ENCODE measurements at regions not wholly inside any gene's neighbourhood (a gene's known extent, or its start where the extent isn't known, plus 50 kb on each side); places are given as distances from the start of the nearest gene placed in this dataset.
A peak's percentile ranks its signal among the peaks of the same experiment; 100 is the strongest.
"Not testable (repeated sequence)": the region's sequence is repeated elsewhere in the genome, so short reads cannot be mapped to it uniquely, and the experiment has no call there.

GRCh38 chr4:112708772-112709171 lies 71.8 kb downstream of the LARP7 start:
- DNase-seq (ENCODE audit: low spot score): no peak

- DNase-seq (ENCODE audit: low spot score): no peak
These were observed 78.3 kb downstream of the LARP7 start for GRCh38 chr4:112714922-112715901.

- no peak for DNase-seq (ENCODE audit: low spot score)
These were observed 80.9 kb downstream of the LARP7 start for GRCh38 chr4:112717856-112718255.

DNA sequence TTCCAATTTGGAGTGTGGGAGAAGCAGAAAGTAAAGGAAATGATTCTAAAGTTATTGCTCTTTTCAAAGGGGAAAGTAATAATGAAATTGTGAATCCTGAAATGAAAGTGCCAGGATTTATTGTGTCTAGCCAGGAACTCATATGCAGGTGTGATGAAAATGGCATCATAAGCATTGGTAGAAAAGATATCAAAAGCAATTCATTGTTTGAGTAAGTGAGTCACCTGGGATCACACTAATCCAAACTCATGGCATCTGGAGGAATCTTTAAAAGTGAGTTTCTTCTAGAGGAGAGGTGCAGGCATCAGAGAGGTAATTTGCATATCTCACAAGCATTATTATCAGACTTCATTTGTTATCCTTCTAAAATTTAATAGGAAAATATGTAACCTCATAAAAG lies 84.7 kb downstream of the LARP7 start:
- DNase-seq (ENCODE audit: low spot score): no peak

DNA sequence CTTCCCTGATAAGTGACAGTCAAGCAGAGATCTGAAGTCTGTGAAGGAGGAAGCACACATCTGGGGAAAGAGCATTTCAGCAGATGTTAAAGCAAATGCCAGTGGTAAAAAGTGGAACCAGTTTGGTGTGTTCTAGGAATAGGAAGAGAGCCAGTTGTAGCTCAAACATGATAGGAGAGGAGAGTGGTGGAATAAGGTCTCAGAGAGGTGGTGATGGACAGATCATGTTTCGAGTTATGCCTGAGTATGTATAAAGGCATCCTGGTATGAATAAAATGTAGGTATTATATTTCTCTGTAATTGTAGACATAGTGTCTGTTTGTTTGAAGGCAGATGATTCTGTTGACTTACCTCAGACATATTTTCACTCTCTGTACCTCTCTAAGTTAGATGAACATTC lies 89.1 kb downstream of the LARP7 start:
- no peak for DNase-seq (ENCODE audit: low spot score)

- DNase-seq (ENCODE audit: low spot score): not testable (repeated sequence)
These were observed 90.8 kb downstream of the LARP7 start for GRCh38 chr4:112727728-112728127.

DNA sequence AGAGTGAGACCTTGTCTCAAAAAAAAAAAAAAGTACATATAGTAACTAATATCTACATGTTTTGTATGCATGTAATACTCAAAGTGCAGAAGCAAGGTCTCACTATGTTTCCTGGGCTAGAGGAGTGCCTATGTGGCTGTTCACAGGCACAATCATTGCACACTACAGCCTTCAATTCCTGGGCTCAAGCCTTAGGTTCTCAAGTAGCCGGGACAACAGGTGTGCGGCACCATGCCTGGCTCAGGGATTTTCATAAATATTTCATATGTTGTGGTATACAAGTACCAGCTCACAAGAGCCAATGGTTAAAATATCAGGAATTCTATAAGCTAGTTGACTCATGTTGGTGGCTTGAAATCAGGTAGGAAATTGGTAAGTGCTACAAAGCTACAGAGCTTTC lies 94.8 kb downstream of the LARP7 start:
- DNase-seq (ENCODE audit: low spot score): no peak

DNA sequence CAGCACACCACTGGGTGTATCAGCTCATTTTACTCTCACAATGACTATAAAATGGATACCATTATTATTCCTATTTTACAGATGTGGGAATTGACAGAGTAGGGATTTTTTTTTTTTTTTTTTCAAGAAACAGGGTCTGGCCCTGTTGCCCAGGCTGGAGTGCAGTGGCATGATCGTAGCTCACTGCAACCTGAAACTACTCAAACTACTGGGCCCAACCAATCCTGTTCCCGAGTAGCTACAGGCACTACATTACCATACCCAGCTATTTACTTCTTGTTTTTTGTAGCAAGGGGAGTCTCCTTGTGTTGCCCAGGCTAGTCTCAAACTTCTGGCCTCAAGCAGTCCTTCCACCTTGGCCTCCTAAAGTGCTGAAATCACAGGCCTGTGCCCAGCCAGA lies 95.2 kb downstream of the LARP7 start:
- no peak for DNase-seq (ENCODE audit: low spot score)

DNA sequence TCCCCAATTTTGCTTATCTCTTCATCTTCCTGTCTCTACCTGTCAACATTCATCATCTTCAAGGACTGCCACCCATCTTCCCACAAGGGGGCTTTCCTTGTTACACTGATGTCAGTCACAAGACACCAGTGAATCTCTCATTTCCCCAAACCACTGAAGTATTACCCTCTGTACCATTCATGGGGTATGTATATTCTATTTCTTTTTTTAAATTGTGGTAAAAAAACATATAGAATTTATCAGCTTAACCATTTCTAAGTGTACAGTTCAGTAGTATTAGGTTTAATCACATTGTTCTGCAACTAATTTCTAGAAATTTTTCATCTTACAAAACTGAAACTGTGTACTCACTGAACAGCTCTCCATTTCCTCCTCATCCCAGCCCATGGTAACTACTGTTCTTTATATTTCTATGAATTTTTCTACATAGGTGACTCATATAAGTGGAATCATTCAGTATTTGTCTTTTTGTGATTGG lies 98.6 kb downstream of the LARP7 start:
- no peak for DNase-seq (ENCODE audit: low spot score)

- no peak for DNase-seq (ENCODE audit: low spot score)
These were observed 99.8 kb downstream of the LARP7 start for GRCh38 chr4:112736718-112737135.

GRCh38 chr4:112739442-112739841 lies 102.5 kb downstream of the LARP7 start:
- no peak for DNase-seq (ENCODE audit: low spot score)

GRCh38 chr4:112747036-112747435 lies 110.1 kb downstream of the LARP7 start:
- DNase-seq (ENCODE audit: low spot score): peak; percentile 29

DNA sequence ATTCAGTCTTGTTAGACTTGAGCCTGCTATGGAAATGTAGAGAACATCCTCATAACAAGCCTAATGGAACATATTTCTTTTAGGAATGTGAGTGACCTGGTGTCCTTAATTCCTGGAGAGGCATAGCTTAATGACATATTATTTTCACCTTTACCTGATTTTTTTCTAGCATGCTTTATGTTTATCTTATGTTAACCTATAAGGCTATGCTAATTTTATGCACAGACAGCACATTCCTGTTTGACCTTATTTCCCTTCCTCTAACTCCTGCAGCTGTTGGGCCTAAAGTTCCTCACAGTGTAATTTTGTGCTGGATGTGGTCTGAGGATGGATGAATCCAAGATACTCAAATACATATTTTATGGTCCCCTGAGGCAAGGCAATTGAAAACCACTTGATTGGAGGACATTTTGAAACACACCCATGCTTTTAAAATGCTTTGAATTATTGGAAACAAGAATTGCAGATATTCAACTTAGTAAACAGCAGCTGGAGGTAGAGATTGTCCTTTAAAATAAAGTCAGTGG lies 111.5 kb downstream of the LARP7 start:
- DNase-seq (ENCODE audit: low spot score): no peak

DNA sequence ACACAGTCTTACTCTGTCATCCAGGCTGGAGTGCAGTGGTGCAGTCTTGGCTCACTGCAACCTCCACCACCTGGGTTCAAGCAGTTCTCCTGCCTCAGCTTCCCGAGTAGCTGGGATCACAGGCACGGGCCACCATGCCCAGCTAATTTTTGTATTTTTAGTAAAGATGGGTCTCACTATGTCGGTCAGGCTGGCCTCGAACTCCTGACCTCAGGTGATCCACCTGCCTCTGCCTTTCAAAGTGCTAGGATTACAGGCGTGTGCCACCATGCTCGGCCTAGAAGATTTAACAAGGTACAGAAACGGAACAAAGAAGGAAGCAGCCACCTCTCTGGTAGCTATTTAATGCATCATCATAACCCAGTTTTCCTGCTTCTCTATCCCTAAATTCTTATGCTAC lies 113.8 kb downstream of the LARP7 start:
- not testable (repeated sequence) for DNase-seq (ENCODE audit: low spot score)

DNA sequence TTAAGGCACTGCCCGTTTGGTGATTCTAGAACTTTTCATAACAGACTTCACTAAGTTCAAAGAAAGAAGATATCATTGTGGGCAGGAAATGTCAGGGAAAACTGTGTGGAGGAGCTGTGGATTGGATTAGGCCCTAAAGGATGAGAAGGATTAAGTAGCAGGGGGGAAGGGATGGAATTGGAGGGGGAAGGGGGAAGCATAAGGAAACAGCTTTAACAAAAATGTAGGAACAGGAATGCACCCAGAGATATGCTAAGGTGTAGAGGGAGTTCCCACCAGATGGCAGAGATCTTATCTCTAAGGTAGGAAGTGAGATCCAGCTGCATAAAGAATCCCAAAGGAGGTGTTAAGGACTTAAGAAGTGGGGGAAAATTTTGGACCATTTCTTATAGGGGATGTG lies 114.5 kb downstream of the LARP7 start:
- no peak for DNase-seq (ENCODE audit: low spot score)

GRCh38 chr4:112752061-112752460 lies 115.1 kb downstream of the LARP7 start:
- no peak for DNase-seq (ENCODE audit: low spot score)

DNA sequence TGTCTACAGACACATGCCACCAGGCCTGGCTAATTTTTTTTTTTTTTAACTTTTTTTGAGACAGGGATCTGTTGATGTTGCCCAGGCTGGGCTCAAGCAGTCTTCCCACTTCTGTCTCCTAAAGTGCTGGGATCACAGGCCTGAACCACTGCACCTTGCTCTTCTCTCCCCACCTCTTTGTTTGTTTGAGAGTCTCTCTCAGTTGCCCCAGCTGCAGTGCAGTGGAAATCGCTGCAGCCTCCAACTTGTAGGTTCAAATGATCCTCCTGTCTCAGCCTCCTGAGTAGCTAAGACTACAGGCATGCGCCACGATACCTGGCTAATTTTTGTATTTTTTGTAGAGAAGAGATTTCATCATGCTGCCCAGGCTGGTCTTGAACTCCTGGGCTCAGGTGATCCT lies 115.6 kb downstream of the LARP7 start:
- no peak for DNase-seq (ENCODE audit: low spot score)

DNA sequence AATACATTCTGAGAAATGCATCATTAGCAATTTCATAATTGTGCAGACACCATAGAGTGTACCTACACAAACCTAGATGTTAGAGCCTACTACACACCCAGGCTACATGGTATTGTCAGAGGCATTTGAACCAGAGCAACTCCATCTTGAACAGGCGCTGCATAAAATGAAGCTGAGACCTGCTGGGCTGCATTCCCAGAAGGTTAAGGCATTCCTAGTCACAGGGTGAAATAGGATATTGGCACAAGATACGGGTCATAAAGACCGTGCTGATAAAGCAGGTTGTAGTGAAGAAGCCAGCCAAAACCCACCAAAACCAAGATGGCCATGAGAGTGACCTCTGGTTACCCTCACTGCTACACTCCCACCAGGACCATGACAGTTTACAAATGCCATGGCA lies 116.4 kb downstream of the LARP7 start:
- DNase-seq (ENCODE audit: low spot score): no peak

DNA sequence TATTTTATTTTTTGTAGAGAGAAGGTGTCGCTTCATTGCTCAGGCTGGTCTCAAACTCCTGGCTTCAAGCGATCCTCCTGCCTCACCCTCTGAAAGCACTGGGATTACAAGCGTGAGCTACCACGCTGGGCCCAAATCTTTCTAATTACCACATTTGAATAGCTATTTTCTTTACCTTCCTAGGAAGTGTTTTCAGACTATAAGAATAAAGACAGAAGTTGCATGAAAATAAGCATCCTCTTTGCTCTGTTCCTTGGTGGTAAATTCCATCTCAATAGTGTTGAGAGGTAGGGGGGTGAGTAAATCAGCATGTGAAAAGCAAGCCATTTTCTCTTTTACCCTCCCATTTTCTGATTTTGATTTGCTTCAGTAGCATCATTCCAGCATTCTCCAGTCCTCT lies 122.4 kb downstream of the LARP7 start:
- DNase-seq (ENCODE audit: low spot score): no peak

- peak; percentile 57 for DNase-seq (ENCODE audit: low spot score)
These were observed 128.5 kb downstream of the LARP7 start for GRCh38 chr4:112765317-112765974.

GRCh38 chr4:112766422-112766821 lies 129.5 kb downstream of the LARP7 start:
- peak; percentile 22 for DNase-seq (ENCODE audit: low spot score)

DNA sequence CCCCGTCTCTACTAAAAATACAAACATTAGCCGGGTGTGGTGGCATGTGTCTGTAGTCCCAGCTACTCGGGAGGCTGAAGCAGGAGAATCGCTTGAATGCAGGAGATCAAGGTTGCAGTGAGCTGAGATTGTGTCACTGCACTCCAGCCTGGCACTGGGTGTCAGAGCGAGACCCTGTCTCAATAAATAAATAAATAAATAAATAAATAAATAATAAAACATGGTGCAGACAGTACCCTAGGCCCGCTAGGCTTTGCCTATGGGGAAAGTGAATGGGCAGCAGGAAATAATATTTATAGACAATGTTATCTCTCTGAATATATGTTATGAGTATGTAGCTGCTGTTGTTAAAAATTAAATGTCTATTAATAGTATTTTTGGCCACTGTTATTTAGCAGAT lies 130.4 kb downstream of the LARP7 start:
- DNase-seq (ENCODE audit: low spot score): no peak

- no peak for DNase-seq (ENCODE audit: low spot score)
These were observed 133.2 kb downstream of the LARP7 start for GRCh38 chr4:112770114-112770513.

Data from SW480 (cell line).